ENCODE measurements at regions not wholly inside any gene's neighbourhood (a gene's known extent, or its start where the extent isn't known, plus 50 kb on each side); places are given as distances from the start of the nearest gene placed in this dataset.

DNA sequence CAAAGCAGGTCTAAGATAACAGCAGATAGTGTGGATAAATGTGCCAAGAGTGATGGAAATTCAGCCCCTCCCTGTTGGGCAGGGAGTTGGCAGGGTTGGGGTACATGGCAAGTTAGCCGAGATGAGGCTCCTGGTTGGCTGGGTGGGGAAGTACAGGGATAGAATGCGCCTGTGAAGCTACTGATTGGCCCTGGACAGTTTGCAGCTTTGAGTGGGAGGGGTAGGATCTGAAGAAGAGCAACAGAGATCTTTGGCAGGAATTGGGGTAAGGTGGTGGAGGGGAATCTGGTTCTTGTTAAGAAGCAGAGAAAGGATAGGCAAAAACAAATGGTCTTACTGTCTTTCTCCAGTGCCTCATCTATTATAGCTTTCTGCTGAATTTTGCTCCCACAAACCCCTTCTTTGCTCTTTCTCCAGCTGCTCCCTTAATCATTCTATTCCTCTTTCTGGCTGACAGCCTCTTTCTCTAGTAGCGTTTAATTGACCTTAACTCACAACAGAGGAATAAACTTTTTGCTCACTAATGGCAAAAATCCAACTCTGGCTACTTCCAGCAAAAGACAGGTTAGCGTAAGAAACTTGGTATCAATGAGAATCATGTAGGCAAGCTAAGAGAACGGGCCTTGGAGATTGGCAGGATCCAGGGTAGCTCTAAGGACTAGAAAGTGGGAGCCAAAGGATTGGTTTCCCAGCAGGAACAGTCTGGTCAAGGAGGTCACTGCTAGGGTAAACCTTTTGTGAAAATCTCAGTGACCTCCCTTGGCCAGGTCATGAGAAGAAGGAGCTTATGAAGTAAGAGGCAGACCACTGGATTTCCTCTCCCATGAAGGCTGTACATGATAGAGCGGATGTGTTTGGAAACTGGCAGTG lies 86.3 kb upstream of the CARMIL1 start:
- no peak for DNase-seq

DNA sequence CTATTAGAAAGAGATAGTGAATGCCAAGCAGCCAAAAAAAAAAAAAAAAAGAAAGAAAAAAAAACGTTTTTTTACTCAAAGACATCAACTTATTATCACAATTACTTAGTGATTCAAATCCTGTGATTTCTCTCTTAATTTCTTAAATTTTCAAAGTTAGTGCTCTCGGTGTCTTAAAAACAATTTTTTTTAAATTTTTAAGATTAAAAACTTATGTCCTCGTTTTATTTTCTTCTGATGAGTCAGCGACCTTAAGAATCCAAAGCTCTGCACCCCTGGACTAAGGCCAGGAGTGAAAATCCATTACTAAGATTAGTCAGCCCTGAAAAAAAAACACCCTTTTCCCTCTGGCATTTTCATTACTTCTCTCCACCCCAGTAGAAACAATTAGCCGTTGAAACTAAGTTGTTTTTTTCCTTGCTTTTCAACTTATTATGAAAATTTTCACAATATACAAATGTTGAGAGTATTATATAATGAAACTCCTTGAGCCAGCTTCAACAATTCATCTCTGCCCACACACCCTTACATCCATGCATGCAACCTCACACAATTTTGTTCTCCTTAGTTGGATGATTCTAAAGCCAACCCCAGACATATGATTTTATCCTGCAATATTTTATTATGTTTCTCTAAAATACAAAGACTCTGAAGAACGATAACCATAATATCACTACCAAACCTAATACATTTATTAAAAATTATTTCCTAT lies 85.6 kb upstream of the CARMIL1 start:
- DNase-seq: no peak

DNA sequence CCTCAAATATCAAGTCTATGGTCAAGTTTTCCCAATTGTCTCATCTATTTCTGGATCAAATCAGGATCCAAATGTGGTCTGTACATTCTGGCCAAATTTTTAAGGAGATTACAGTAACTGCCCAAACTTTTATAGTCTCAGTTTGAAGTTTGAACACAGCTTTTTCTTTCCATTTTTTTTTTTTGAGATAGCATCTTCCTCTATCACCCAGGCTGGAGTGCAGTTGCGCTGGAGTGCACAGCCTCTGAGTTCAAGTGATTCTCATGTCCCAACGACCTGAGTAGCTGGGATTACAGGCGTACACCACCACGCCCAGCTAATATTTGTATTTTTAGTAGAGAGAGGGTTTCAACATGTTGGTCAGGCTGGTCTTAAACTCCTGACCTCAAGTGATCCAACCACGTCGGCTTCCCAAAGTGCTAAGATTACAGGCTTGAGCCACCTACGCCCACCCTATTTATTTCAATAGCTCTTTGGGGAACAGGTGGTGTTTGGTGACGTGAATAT lies 84.9 kb upstream of the CARMIL1 start:
- no peak for DNase-seq

DNA sequence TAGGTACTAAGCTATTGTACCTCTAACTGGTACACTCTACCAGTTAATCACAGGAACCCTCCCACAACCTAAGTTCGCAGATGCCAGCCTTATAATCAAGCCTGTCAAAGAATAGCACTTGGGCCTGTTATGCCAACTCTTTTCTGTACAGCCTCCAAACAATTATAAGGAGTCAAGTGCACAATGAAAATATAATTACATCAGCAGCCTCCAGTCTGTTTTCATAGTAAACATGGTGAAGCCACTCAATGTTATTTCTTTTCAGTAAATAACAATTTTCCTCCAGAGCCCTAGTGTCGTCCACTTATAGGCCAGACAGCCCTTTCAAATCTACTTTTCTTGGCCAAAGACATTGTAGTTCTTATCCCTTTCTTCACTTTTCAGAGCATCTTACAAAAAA lies 82.7 kb upstream of the CARMIL1 start:
- DNase-seq: no peak

DNA sequence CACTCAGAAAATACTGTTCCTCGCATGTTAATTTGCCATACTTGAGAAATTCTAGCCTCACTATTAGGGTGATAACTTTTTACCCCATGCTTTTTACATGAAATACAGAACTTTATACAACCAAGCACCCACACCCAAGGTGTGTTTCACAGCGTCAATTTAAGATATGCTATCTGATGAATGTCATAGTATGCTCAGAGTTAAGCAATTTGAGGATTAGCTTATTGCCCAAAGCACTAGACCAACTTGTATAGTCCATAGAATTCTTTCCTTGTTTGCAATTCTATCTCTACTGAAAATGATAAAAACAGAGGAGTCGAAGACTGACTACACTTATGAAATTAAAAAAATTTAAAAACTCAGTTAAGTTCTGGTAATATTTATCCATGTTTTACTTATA lies 82.1 kb upstream of the CARMIL1 start:
- DNase-seq: no peak

DNA sequence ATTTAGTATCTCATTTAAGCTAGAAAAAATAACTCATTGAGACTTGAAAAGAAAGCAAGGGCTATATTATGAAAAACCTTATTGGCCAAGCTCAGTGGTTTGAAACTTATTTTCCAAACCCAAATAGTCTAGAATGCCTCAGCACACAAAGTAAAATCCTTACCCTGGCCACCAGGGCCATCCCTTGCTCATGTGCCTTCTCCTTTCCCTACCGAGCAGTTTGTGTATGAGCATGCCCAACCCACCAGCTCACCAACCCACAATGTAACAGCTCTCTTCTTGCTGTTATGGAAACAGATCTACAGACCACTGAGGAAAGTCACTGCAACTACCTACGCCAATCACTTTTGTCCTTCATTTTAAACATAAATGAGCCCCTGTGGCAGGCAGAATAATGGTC lies 79.6 kb upstream of the CARMIL1 start:
- DNase-seq: no peak

DNA sequence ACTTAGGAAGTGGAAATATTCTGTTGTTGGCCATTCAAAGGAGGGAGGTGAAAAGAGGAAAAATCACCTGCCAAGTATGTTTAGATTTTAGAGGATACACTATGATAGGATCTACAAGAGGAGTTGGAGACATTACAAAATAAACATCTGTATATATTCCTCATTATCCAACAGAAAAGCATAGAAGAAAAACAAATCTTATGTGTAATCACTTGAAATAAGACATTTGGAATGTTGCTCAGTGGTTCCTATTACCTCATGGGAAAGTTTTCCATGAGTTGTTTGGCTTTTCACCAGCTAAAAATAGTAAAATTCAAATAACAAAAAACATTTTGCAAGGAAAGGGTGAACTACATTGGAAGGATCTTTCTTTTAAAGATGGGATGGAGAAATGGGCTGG lies 76.7 kb upstream of the CARMIL1 start:
- no peak for DNase-seq

DNA sequence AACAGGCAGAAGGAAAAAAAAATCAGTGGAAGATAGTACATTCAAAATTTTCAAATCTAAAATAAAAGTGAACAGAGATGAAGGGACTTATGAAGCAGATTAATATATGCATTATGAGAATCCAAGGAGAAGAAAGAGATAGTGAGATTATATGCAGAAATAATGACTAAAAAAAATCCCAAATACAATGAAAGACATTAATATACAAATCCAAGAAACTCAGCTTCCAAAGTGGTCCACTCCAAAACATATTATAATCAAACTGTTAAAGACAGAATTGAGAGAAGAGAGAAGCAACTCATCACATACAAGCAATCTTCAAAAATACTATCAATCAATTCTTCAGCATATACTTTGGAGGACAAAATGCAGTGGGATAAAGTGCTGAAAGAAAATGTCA lies 73.5 kb upstream of the CARMIL1 start:
- no peak for DNase-seq

DNA sequence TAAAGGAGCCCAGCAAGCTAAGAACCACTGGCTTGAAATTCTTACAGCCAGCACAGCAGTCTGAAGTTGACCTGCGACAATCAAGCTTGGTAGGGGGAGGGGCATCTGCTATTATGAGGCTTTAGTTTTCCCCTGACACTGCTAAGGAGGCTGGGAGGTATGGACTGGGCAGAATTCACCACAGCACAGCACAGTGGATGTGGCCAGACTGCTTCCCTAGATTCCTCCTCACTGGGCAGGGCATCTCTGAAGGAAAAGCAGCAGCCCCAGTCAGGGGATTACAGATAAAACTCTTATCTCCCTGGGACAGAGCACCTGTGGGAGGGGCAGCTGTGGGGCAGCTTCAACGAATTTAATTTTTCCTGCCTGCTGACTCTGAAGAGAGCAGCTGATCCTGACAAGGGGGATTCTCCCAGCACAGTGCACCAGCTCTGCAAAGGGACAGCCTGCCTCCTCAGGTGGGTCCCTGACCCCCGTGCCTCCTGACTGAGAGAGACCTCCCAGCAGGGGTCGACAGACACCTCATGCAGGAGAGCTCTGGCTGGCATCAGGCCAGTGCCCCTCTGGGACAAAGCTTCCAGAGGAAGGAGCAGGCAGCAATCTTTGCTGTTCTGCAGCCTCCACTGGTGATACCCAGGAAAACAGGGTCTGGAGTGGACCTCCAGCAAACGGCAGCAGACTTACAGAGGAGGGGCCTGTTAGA lies 71.6 kb upstream of the CARMIL1 start:
- peak; percentile 64 for DNase-seq

DNA sequence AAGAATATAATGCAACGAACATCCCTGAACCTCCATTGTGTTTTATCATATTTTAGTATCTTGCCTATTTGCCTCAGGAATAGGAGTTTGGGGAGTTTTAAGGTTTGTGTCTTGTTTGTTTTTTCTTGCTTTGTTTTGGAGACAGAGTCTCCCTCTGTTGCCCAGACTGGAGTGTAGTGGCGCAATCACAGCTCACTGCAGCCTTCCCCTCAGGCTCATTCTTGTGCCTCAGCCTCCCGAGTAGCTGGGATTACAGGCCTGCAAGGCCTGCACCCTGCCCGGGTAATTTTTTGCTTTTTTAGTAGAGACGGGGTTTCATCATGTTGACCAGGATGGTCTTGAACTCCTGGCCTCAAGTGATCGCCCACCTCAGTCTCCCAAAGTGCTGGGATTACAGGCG lies 63.3 kb upstream of the CARMIL1 start:
- DNase-seq: no peak

DNA sequence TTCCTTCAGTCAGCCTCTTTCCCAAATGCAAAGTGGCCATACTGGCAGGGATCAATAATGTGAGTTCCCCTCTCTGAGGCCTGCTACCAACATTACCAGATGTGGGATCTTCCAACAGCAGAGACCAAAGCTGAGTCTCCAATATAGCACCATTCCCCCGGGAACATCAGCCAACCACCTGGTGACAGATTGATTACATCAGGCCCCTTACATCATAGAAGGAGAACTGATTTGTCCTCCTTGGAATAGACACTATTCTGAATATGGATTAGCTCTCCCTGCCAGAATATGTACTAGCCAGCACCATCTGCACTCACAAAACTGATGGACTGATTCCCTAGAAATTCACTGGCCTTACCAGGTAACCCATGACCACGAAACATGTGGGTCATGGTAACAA lies 61.9 kb upstream of the CARMIL1 start:
- DNase-seq: no peak

DNA sequence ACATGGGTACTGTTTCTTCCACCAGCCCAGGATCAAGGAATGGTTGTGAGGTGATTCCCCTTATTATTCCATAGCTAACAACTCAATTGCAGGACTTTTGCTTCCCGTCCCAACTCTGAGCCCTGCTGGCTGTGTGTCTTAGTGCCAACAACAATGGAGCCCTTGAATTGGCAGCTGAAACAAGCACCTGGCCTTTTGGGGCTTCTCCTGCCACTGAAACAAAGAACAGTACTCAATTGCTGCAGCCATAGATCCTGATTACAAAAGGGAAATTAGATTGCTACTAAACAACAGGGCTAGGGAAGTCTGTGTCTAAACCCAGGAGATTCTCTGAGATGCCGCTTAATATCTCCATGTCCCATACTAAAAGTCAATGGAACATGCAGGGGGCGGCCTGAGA lies 61.3 kb upstream of the CARMIL1 start:
- no peak for DNase-seq

DNA sequence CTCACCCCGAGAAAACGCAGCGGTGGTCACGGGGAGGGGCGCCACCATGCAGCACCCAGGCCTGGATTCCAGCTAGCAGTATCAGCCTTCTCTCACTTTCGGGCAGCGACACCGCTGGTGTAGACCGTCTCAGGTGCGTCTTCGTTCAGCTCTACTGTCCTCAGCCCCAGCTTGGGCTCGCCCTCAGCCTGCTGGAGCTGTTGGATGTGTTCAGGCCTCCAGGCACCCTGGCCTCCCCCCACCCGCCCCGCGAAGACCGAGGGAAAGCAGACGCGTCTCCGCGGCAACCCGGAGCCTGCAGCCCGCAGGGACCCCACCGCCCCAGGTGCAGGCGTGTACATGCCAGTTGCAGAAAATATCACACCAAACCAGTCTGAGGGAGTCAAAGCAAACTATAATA lies 60.8 kb upstream of the CARMIL1 start:
- no peak for DNase-seq

DNA sequence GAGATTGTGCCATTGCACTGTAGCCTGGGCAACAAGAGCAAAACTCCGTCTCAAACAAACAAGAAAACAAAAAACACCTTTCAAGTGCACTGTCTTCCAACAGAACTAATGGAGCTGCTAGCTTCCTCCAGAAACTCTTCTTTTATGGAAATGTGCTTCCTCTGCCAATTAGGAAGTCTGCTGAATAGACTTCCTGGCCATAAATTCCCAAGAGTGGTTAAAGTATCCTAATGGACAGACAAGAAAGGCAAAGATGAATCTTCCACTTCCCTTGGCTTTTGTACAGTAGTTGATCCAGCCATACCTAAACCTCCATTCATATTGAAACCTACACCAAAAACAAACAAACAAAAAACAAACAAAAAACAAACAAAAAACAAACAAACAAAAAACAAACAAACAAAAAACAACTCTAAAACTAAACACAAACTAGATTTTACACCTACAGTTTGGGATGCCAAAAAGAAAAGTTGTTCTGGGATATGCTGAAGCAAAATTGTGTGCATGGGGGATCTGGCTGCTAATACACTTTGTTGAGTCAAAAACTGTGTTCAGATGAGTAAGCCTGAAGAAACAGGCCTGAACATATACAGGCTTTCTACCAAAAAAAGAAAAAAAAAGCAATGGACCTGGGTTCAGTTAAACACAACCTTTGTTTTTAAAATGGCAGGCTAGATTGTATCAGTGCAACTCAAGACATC lies 59.8 kb upstream of the CARMIL1 start:
- DNase-seq: no peak

DNA sequence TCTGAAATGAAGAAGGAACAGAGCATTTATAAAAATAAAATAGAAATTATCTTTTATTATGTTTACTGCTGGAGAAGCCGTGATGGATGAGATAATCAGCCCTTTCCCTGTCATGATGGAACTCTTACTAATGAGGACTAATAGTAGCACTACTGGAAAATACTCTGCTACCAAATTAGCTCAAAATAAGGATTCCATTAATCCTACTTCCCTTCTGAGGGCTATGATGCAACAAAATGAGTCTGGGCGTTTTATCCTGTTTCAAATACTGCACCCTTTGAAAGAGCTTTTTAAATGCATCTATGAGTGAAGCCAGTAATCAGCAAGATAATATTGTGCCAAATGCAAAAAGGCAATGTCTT lies 59.3 kb upstream of the CARMIL1 start:
- DNase-seq: no peak

DNA sequence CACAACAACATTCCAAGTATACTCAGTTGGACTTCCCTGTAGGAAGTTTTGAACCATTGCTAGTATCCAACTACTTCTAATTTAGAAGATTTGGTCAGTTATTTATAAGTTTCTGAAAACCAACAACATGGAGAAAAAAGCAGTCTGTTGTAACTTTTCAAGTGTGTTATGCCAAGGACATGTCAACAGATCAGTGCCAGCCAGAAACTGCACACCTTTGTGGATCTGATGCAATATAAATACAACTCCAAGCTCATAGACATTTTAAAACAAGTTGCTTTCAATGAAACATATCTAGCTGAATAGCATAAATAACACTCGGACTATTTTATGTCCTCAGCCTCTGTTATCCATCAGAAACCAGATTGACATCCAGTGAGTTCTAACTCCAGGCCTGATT lies 58.3 kb upstream of the CARMIL1 start:
- no peak for DNase-seq

DNA sequence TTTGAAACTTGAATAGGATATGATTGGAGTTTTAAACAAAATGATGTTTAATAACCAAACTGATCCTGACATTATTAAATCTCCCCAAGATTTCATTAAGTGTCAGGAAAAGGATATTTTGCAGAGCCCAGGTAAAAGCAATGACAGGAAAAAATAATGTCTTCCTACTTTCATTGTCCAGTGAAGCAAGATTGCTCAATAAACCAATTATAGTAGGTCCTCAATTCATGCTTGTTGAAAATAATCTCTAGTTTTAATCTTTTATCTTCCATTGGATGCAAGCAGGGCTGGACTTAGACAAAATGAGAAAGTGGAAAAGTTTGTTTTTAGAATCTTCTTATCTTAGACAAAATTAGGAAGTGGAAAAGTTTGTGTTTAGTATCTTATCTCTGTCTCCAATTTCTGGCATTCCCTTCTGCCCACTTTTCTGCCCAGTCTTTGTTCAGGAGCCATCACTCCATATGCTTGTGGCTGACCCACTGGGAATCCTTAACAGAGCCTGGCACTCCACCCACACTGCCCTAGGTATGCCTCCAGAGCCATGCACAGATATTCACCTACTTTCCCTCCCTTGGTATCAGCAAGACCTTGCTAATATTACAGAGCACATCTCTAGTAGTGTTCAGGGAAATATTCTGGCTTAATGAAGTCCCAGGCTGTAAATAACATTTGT lies 57.0 kb upstream of the CARMIL1 start:
- DNase-seq: no peak

DNA sequence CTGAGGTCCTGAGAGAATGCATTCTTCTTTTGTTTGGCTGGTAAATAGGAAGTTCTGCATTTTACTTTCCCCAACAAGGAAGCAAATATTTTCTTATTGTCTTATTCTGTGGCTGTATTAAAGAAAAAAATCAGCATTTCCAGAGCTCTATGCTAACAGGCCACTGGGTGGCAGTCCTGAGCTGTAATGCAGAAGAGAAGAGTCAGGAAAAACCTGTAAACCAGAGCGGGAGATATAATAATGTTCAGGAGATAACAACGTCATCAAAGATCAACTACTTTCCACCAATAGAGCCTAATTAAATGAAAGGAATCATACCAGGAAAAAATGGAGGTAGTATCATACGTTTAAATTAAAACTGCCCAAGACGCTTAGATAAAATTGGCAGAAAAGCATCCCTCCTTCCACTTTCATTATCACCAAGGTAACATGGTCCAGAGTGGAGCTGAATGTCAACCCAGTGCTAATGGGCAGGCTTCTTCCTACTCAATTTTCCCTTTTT lies 55.6 kb upstream of the CARMIL1 start:
- peak; percentile 87 for DNase-seq

DNA sequence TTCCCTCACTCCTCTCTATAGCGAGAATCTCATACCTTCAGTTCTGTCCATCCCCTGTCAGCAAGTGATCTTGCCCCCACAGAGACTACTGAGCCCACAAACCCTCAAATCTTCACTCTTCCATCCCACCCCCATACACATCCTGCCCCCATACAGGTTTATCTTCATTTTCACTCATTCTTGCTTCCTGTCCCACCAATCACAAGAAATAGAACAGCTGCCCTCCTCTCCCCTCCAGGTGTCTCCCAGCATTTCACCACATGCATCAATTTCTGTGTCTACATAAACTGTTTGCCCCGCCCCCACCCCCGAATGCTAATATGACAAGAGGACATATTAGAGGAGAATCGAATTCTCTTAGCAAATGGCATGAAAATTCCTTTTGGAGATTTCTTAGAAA lies 54.9 kb upstream of the CARMIL1 start:
- no peak for DNase-seq

DNA sequence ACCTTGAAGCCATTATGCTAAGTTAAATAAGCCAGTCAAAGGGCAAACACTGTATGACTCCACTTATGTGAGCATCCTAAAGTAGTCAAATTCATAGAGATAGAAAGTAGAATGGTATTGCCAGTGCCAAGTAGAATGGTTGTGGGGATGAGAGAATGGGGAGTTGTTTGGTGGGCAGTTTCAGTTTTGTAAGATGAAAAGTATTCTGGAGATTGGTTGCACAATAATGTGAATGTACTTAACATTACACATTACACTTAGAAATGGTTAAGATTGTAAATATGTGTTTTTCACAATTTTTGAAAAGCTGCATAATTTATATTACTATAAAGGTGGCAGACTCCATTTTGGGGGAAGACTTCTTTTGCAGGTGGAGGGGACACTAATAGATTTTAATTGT lies 51.3 kb upstream of the CARMIL1 start:
- DNase-seq: no peak

All from hematopoietic multipotent progenitor cell treated with erythropoietin and hydrocortisone succinate and interleukin-3 and kit ligand, for 4 days (in vitro differentiated cells).